ENCODE measurements at regions not wholly inside any gene's neighbourhood (a gene's known extent, or its start where the extent isn't known, plus 50 kb on each side); places are given as distances from the start of the nearest gene placed in this dataset.

- Histone ChIP-seq H3K27me3 (ENCODE audit: control insufficient read depth in 2 of 2, insufficient read depth in 2 of 2, low read length in 2 of 2) (no peaks in the 10 kb centered on the region), H3K4me1 (ENCODE audit: control insufficient read depth in 2 of 2, insufficient read depth in 2 of 2, low read length in 2 of 2) (no peaks in the 10 kb centered on the region), H3K9me3 (ENCODE audit: control insufficient read depth in 2 of 3, low read length in 3 of 3) (no peaks in the 10 kb centered on the region), H3K36me3 (ENCODE audit: control insufficient read depth in 2 of 3, insufficient read depth in 3 of 3, low read length in 3 of 3) (no peaks in the 10 kb centered on the region), H3K4me3 (ENCODE audit: low read length) (no peak overlapping the region), H3K27ac (ENCODE audit: low read depth, low read length) (no peak overlapping the region)
- H3K27me3 Mint-ChIP-seq, result peaks cover 34 to 54% (median 47%) of the 10 kb centered on the region in 5 donors
- peaks cover 2 to 4% (median 3%) of the 10 kb centered on the region in 7 donors for H3K4me1 Mint-ChIP-seq
- no peaks in the 10 kb centered on the region for H3K9me3 Mint-ChIP-seq
- no peak overlapping the region for H3K27ac Mint-ChIP-seq
- ChIA-PET CTCF (no interaction called here), POLR2A (no interaction called here)
- no peak overlapping the region for H3K4me3 Mint-ChIP-seq
- intact Hi-C loops (cut with micrococcal nuclease), result no loop called here
- DNase-seq, result no peak
- no peaks in the 10 kb centered on the region for H3K36me3 Mint-ChIP-seq
- no peak for ATAC-seq
These were observed 154.0 kb upstream of the MKI67 start for GRCh38 chr10:128280271-128280670.

- Histone ChIP-seq H3K4me1 (ENCODE audit: control insufficient read depth in 2 of 2, insufficient read depth in 2 of 2, low read length in 2 of 2) (no peaks in the 10 kb centered on the region), H3K9me3 (ENCODE audit: control insufficient read depth in 2 of 3, low read length in 3 of 3) (no peaks in the 10 kb centered on the region), H3K27ac (ENCODE audit: low read depth, low read length) (no peak overlapping the region), H3K27me3 (ENCODE audit: control insufficient read depth in 2 of 2, insufficient read depth in 2 of 2, low read length in 2 of 2) (no peaks in the 10 kb centered on the region), H3K4me3 (ENCODE audit: low read length) (no peak overlapping the region), H3K36me3 (ENCODE audit: control insufficient read depth in 2 of 3, insufficient read depth in 3 of 3, low read length in 3 of 3) (no peaks in the 10 kb centered on the region)
- Mint-ChIP-seq H3K9me3 (no peaks in the 10 kb centered on the region), H3K27ac (no peak overlapping the region), H3K4me3 (no peak overlapping the region), H3K4me1 (no peaks in the 10 kb centered on the region), H3K27me3 (peaks cover 38 to 57% (median 48%) of the 10 kb centered on the region in 5 donors), H3K36me3 (no peaks in the 10 kb centered on the region)
- intact Hi-C loops (cut with micrococcal nuclease), result no loop called here
- no peak for ATAC-seq
- ChIA-PET POLR2A (no interaction called here), CTCF (no interaction called here)
- no peak for DNase-seq
These were observed 155.1 kb upstream of the MKI67 start for GRCh38 chr10:128281343-128281742.

- H3K4me1 Mint-ChIP-seq, result no peaks in the 10 kb centered on the region
- no peaks in the 10 kb centered on the region for H3K36me3 Mint-ChIP-seq
- DNase-seq (no peak), ATAC-seq (no peak)
- no peak overlapping the region for H3K27ac Mint-ChIP-seq
- H3K4me1 ChIP-seq (ENCODE audit: control insufficient read depth in 2 of 2, insufficient read depth in 2 of 2, low read length in 2 of 2), result no peaks in the 10 kb centered on the region
- peaks cover 34 to 56% (median 47%) of the 10 kb centered on the region in 5 donors for H3K27me3 Mint-ChIP-seq
- H3K9me3 ChIP-seq (ENCODE audit: control insufficient read depth in 2 of 3, low read length in 3 of 3), result no peaks in the 10 kb centered on the region
- H3K4me3 Mint-ChIP-seq, result no peak overlapping the region
- intact Hi-C loops (cut with micrococcal nuclease), result no loop called here
- CTCF ChIA-PET, result no interaction called here
- no peak overlapping the region for H3K4me3 ChIP-seq (ENCODE audit: low read length)
- no peak overlapping the region for H3K27ac ChIP-seq (ENCODE audit: low read depth, low read length)
- no peaks in the 10 kb centered on the region for H3K27me3 ChIP-seq (ENCODE audit: control insufficient read depth in 2 of 2, insufficient read depth in 2 of 2, low read length in 2 of 2)
- H3K36me3 ChIP-seq (ENCODE audit: control insufficient read depth in 2 of 3, insufficient read depth in 3 of 3, low read length in 3 of 3), result no peaks in the 10 kb centered on the region
- H3K9me3 Mint-ChIP-seq, result no peaks in the 10 kb centered on the region
- POLR2A ChIA-PET, result no interaction called here
These were observed 155.6 kb upstream of the MKI67 start for GRCh38 chr10:128281861-128282260.

- H3K36me3 ChIP-seq (ENCODE audit: control insufficient read depth in 2 of 3, insufficient read depth in 3 of 3, low read length in 3 of 3), result no peaks in the 10 kb centered on the region
- ChIA-PET POLR2A (no interaction called here), CTCF (no interaction called here)
- Mint-ChIP-seq H3K4me1 (peaks cover 0 to 8% (median 0%) of the 10 kb centered on the region in 7 donors), H3K27ac (no peak overlapping the region), H3K36me3 (no peaks in the 10 kb centered on the region), H3K9me3 (peaks cover 0 to 12% (median 8%) of the 10 kb centered on the region in 11 donors), H3K27me3 (peaks cover 48 to 63% (median 54%) of the 10 kb centered on the region in 5 donors), H3K4me3 (no peak overlapping the region)
- no peaks in the 10 kb centered on the region for H3K4me1 ChIP-seq (ENCODE audit: control insufficient read depth in 2 of 2, insufficient read depth in 2 of 2, low read length in 2 of 2)
- H3K4me3 ChIP-seq (ENCODE audit: low read length), result no peak overlapping the region
- DNase-seq (no peak), ATAC-seq (no peak)
- no peaks in the 10 kb centered on the region for H3K27me3 ChIP-seq (ENCODE audit: control insufficient read depth in 2 of 2, insufficient read depth in 2 of 2, low read length in 2 of 2)
- intact Hi-C loops (cut with micrococcal nuclease), result no loop called here
- H3K27ac ChIP-seq (ENCODE audit: low read depth, low read length), result no peak overlapping the region
- H3K9me3 ChIP-seq (ENCODE audit: control insufficient read depth in 2 of 3, low read length in 3 of 3), result no peaks in the 10 kb centered on the region
These were observed 160.0 kb upstream of the MKI67 start for GRCh38 chr10:128286141-128286761.

- Mint-ChIP-seq H3K4me1 (peaks cover 0 to 8% (median 0%) of the 10 kb centered on the region in 7 donors), H3K27ac (no peak overlapping the region), H3K27me3 (peaks cover 48 to 63% (median 53%) of the 10 kb centered on the region in 5 donors), H3K9me3 (peaks cover 0 to 15% (median 8%) of the 10 kb centered on the region in 11 donors), H3K4me3 (no peak overlapping the region), H3K36me3 (no peaks in the 10 kb centered on the region)
- no peak overlapping the region for H3K27ac ChIP-seq (ENCODE audit: low read depth, low read length)
- no peaks in the 10 kb centered on the region for H3K9me3 ChIP-seq (ENCODE audit: control insufficient read depth in 2 of 3, low read length in 3 of 3)
- CTCF ChIA-PET, result no interaction called here
- intact Hi-C loops (cut with micrococcal nuclease), result no loop called here
- no peaks in the 10 kb centered on the region for H3K36me3 ChIP-seq (ENCODE audit: control insufficient read depth in 2 of 3, insufficient read depth in 3 of 3, low read length in 3 of 3)
- no peaks in the 10 kb centered on the region for H3K27me3 ChIP-seq (ENCODE audit: control insufficient read depth in 2 of 2, insufficient read depth in 2 of 2, low read length in 2 of 2)
- DNase-seq (no peak), ATAC-seq (no peak)
- H3K4me3 ChIP-seq (ENCODE audit: low read length), result no peak overlapping the region
- no peaks in the 10 kb centered on the region for H3K4me1 ChIP-seq (ENCODE audit: control insufficient read depth in 2 of 2, insufficient read depth in 2 of 2, low read length in 2 of 2)
- POLR2A ChIA-PET, result no interaction called here
These were observed 160.7 kb upstream of the MKI67 start for GRCh38 chr10:128286762-128287500.

- Mint-ChIP-seq H3K4me3 (no peak overlapping the region), H3K36me3 (no peaks in the 10 kb centered on the region), H3K9me3 (peaks cover 0 to 15% (median 8%) of the 10 kb centered on the region in 11 donors), H3K4me1 (peaks cover 0 to 8% (median 0%) of the 10 kb centered on the region in 7 donors), H3K27ac (no peak overlapping the region), H3K27me3 (peaks cover 48 to 66% (median 53%) of the 10 kb centered on the region in 5 donors)
- Histone ChIP-seq H3K27me3 (ENCODE audit: control insufficient read depth in 2 of 2, insufficient read depth in 2 of 2, low read length in 2 of 2) (no peaks in the 10 kb centered on the region), H3K36me3 (ENCODE audit: control insufficient read depth in 2 of 3, insufficient read depth in 3 of 3, low read length in 3 of 3) (no peaks in the 10 kb centered on the region), H3K4me3 (ENCODE audit: low read length) (no peak overlapping the region), H3K4me1 (ENCODE audit: control insufficient read depth in 2 of 2, insufficient read depth in 2 of 2, low read length in 2 of 2) (no peaks in the 10 kb centered on the region), H3K27ac (ENCODE audit: low read depth, low read length) (no peak overlapping the region), H3K9me3 (ENCODE audit: control insufficient read depth in 2 of 3, low read length in 3 of 3) (no peaks in the 10 kb centered on the region)
- ChIA-PET POLR2A (no interaction called here), CTCF (no interaction called here)
- DNase-seq (no peak), ATAC-seq (no peak)
- intact Hi-C loops (cut with micrococcal nuclease), result no loop called here
These were observed 161.7 kb upstream of the MKI67 start for GRCh38 chr10:128287921-128288320.

GRCh38 chr10:128289621-128290020, 163.4 kb upstream of the MKI67 start:
- Mint-ChIP-seq H3K4me1 (peaks cover 0 to 8% (median 0%) of the 10 kb centered on the region in 7 donors), H3K4me3 (no peak overlapping the region), H3K36me3 (peaks cover 0 to 4% (median 0%) of the 10 kb centered on the region in 5 donors), H3K27ac (no peak overlapping the region), H3K9me3 (peaks cover 0 to 16% (median 9%) of the 10 kb centered on the region in 11 donors), H3K27me3 (peaks cover 38 to 66% (median 47%) of the 10 kb centered on the region in 5 donors)
- Histone ChIP-seq H3K36me3 (ENCODE audit: control insufficient read depth in 2 of 3, insufficient read depth in 3 of 3, low read length in 3 of 3) (no peaks in the 10 kb centered on the region), H3K9me3 (ENCODE audit: control insufficient read depth in 2 of 3, low read length in 3 of 3) (no peaks in the 10 kb centered on the region), H3K27ac (ENCODE audit: low read depth, low read length) (no peak overlapping the region), H3K4me3 (ENCODE audit: low read length) (no peak overlapping the region), H3K27me3 (ENCODE audit: control insufficient read depth in 2 of 2, insufficient read depth in 2 of 2, low read length in 2 of 2) (no peaks in the 10 kb centered on the region), H3K4me1 (ENCODE audit: control insufficient read depth in 2 of 2, insufficient read depth in 2 of 2, low read length in 2 of 2) (no peaks in the 10 kb centered on the region)
- no peak for DNase-seq
- CTCF ChIA-PET, result no interaction called here
- POLR2A ChIA-PET, result no interaction called here
- ATAC-seq, result no peak
- intact Hi-C loops (cut with micrococcal nuclease), result no loop called here
